B cell (primary cell): ENCODE measurements at regions not wholly inside any gene's neighbourhood (a gene's known extent, or its start where the extent isn't known, plus 50 kb on each side); places are given as distances from the start of the nearest gene placed in this dataset.

Source experiments
- EZH2 ChIP-seq: IDR thresholded peaks from 2 replicates; pipeline ENCODE4 v1.6.1; 2012; ENCODE audit warnings: borderline replicate concordance, low read depth, mild to moderate bottlenecking, moderate library complexity, low read length; ENCODE audit not compliant: insufficient read depth, poor library complexity, severe bottlenecking
- TF ChIP-seq, protein P1 (sequence below): fragments of 200-600 bp; IDR thresholded peaks from one replicate; pipeline ENCODE4 v1.8.0; 2022; ENCODE audit warnings: antibody characterized with exemption, mild to moderate bottlenecking

DNA sequence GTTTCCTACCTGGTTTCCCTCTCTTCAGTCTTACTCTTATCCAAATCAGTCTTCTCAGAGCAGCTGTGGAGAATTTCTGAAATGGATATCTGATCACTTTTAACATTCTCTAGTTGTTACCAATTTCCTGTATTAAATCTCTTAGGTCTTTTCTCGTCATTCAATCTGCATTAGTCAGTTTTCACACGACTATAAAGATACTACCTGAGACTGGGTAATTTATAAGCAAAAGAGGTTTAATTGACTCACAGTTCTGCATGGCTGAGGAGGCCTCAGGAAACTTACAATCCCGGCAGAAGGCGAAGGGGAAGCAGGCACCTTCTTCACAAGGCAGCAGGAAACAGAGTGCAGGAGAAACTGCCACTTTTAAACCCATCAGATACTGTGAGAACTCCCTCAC, 444.8 kb downstream of the GATA3 start:
- TF ChIP-seq, protein P1, sequence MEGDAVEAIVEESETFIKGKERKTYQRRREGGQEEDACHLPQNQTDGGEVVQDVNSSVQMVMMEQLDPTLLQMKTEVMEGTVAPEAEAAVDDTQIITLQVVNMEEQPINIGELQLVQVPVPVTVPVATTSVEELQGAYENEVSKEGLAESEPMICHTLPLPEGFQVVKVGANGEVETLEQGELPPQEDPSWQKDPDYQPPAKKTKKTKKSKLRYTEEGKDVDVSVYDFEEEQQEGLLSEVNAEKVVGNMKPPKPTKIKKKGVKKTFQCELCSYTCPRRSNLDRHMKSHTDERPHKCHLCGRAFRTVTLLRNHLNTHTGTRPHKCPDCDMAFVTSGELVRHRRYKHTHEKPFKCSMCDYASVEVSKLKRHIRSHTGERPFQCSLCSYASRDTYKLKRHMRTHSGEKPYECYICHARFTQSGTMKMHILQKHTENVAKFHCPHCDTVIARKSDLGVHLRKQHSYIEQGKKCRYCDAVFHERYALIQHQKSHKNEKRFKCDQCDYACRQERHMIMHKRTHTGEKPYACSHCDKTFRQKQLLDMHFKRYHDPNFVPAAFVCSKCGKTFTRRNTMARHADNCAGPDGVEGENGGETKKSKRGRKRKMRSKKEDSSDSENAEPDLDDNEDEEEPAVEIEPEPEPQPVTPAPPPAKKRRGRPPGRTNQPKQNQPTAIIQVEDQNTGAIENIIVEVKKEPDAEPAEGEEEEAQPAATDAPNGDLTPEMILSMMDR: no peak
- TF ChIP-seq EZH2: no peak
